ENCODE measurements at regions not wholly inside any gene's neighbourhood (a gene's known extent, or its start where the extent isn't known, plus 50 kb on each side); places are given as distances from the start of the nearest gene placed in this dataset.

DNA sequence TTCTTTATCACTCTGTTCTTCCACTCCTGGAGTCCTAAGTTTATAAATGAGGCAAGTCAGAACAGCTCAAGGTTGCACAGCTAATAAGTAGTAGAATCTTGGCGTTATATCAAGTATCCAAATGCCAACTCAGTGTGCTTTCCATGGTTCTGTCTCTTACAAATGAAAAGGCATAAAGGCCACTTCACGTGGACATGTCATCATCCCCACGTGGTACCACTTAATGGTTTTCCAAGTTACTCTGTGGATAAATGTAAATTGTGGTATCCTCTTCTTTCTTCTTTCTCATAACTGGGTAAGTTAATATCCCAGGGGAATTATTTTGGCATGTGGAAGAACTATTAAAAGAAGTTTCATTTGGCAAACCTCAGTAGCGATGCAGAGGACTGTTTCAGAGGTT, 131.5 kb upstream of the L3MBTL4 start:
- no peaks in the 10 kb centered on the region for H3K79me2 ChIP-seq (ENCODE audit: insufficient read depth, low read length)
- H3K36me3 Mint-ChIP-seq (ENCODE audit: low read depth, unreplicated experiment): peaks cover 3% of the 10 kb centered on the region
- no peak overlapping the region for H3K27ac ChIP-seq (ENCODE audit: low read depth, low read length)
- H3K4me3 ChIP-seq (ENCODE audit: insufficient read depth, low read depth, low read length): no peak overlapping the region
- no peak for FAIRE-seq
- DNase-seq (ENCODE audit: low read depth): no peak
- H3K4me2 ChIP-seq (ENCODE audit: low read length): no peak overlapping the region
- H3K27ac Mint-ChIP-seq (ENCODE audit: unreplicated experiment): no peak overlapping the region
- no peaks in the 10 kb centered on the region for H4K20me1 ChIP-seq (ENCODE audit: insufficient read depth, low read length)
- no peak overlapping the region for H3K9ac ChIP-seq (ENCODE audit: low read length)
- H3K9me3 Mint-ChIP-seq (ENCODE audit: unreplicated experiment): peaks cover 1% of the 10 kb centered on the region
- H3K9me3 ChIP-seq (ENCODE audit: insufficient read depth, low read depth, low read length): no peaks in the 10 kb centered on the region
- TF ChIP-seq, protein P1, sequence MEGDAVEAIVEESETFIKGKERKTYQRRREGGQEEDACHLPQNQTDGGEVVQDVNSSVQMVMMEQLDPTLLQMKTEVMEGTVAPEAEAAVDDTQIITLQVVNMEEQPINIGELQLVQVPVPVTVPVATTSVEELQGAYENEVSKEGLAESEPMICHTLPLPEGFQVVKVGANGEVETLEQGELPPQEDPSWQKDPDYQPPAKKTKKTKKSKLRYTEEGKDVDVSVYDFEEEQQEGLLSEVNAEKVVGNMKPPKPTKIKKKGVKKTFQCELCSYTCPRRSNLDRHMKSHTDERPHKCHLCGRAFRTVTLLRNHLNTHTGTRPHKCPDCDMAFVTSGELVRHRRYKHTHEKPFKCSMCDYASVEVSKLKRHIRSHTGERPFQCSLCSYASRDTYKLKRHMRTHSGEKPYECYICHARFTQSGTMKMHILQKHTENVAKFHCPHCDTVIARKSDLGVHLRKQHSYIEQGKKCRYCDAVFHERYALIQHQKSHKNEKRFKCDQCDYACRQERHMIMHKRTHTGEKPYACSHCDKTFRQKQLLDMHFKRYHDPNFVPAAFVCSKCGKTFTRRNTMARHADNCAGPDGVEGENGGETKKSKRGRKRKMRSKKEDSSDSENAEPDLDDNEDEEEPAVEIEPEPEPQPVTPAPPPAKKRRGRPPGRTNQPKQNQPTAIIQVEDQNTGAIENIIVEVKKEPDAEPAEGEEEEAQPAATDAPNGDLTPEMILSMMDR (IDR thresholded peaks at IDR 0.05; ENCODE audit: insufficient read depth, low read depth, low read length): no peak
- TF ChIP-seq EZH2 (IDR thresholded peaks at IDR 0.05; ENCODE audit: insufficient read depth, low read length): no peak
- peaks cover 4% of the 10 kb centered on the region for H3K4me1 Mint-ChIP-seq (ENCODE audit: low read depth, unreplicated experiment)
- no peaks in the 10 kb centered on the region for H3K27me3 Mint-ChIP-seq (ENCODE audit: low read depth, unreplicated experiment)
- no peak overlapping the region for H2AFZ ChIP-seq (ENCODE audit: low read depth, low read length)
- H3K27me3 ChIP-seq (ENCODE audit: insufficient read depth, low read length): no peaks in the 10 kb centered on the region
- H3K36me3 ChIP-seq (ENCODE audit: insufficient read depth, low read length): no peaks in the 10 kb centered on the region
- no peaks in the 10 kb centered on the region for H3K4me1 ChIP-seq (ENCODE audit: insufficient read depth, low read length)
- H3K4me3 Mint-ChIP-seq (ENCODE audit: unreplicated experiment): no peak overlapping the region

DNA sequence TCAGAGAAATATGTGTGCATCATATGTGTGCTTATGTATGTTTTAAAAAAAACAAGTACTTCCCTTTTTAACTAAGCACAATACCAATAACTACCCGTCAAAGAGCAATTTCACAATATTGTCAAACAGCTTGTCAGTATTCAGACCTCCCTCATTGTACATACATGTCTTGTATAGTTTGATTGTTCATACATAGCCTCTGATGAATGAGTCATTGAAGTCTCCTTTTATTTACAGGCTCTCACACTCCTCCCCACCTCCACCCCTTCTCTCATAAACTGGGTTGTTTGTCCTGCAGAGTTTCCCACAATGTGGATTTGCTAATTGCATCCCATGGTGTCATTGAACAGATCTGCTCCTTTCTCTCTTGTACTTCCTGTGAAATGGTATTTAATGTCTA, 132.8 kb upstream of the L3MBTL4 start:
- no peak overlapping the region for H3K27ac ChIP-seq (ENCODE audit: low read depth, low read length)
- Mint-ChIP-seq H3K27ac (ENCODE audit: unreplicated experiment) (no peak overlapping the region), H3K27me3 (ENCODE audit: low read depth, unreplicated experiment) (no peaks in the 10 kb centered on the region), H3K4me1 (ENCODE audit: low read depth, unreplicated experiment) (peaks cover 4% of the 10 kb centered on the region), H3K4me3 (ENCODE audit: unreplicated experiment) (no peak overlapping the region), H3K36me3 (ENCODE audit: low read depth, unreplicated experiment) (peaks cover 3% of the 10 kb centered on the region), H3K9me3 (ENCODE audit: unreplicated experiment) (peaks cover 1% of the 10 kb centered on the region)
- H3K4me2 ChIP-seq (ENCODE audit: low read length): no peak overlapping the region
- DNase-seq (ENCODE audit: low read depth) (no peak), FAIRE-seq (no peak)
- no peak overlapping the region for H3K9ac ChIP-seq (ENCODE audit: low read length)
- no peaks in the 10 kb centered on the region for H3K9me3 ChIP-seq (ENCODE audit: insufficient read depth, low read depth, low read length)
- no peaks in the 10 kb centered on the region for H3K4me1 ChIP-seq (ENCODE audit: insufficient read depth, low read length)
- no peaks in the 10 kb centered on the region for H4K20me1 ChIP-seq (ENCODE audit: insufficient read depth, low read length)
- TF ChIP-seq, protein P1 (IDR thresholded peaks at IDR 0.05; ENCODE audit: insufficient read depth, low read depth, low read length): no peak
- no peak for TF ChIP-seq EZH2 (IDR thresholded peaks at IDR 0.05; ENCODE audit: insufficient read depth, low read length)
- H3K27me3 ChIP-seq (ENCODE audit: insufficient read depth, low read length): no peaks in the 10 kb centered on the region
- H3K79me2 ChIP-seq (ENCODE audit: insufficient read depth, low read length): no peaks in the 10 kb centered on the region
- no peaks in the 10 kb centered on the region for H3K36me3 ChIP-seq (ENCODE audit: insufficient read depth, low read length)
- H3K4me3 ChIP-seq (ENCODE audit: insufficient read depth, low read depth, low read length): no peak overlapping the region
- H2AFZ ChIP-seq (ENCODE audit: low read depth, low read length): no peak overlapping the region

DNA sequence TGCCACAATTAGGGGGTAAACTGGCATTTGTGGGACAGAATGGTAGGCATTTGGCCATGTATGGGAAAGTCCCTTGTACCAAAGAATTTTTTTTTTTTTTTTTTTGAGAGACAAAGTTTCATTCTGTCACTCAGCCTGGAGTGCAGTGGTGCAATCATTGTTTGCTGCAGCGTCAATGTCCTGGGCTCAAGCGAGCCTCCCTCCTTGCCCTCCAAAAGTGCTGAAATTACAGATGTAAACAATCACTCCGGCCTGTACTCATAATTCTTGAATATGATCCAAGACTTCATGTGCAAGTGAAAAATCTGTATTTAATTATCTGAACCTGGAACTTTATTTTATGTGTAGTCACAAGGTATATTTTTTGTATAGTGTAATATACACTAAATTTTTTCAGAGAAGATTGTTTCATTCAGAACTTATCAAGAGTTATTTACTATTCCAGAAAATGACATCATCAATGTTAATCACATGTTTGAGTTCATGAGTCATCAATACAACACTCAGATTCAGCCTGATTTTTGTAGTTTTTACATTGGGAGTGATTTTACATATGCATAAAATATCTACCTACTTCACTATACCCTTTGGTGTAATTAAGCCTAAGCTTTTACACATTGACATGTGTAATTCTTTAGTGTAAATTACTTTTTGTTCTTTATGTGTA, 138.7 kb upstream of the L3MBTL4 start:
- Histone ChIP-seq H4K20me1 (ENCODE audit: insufficient read depth, low read length) (no peaks in the 10 kb centered on the region), H3K9ac (ENCODE audit: low read length) (no peak overlapping the region), H3K79me2 (ENCODE audit: insufficient read depth, low read length) (no peaks in the 10 kb centered on the region), H3K27ac (ENCODE audit: low read depth, low read length) (no peak overlapping the region), H3K4me3 (ENCODE audit: insufficient read depth, low read depth, low read length) (no peak overlapping the region), H3K4me1 (ENCODE audit: insufficient read depth, low read length) (no peaks in the 10 kb centered on the region), H3K4me2 (ENCODE audit: low read length) (no peak overlapping the region), H3K9me3 (ENCODE audit: insufficient read depth, low read depth, low read length) (no peaks in the 10 kb centered on the region), H3K36me3 (ENCODE audit: insufficient read depth, low read length) (no peaks in the 10 kb centered on the region), H2AFZ (ENCODE audit: low read depth, low read length) (no peak overlapping the region), H3K27me3 (ENCODE audit: insufficient read depth, low read length) (no peaks in the 10 kb centered on the region)
- no peak for FAIRE-seq
- no peak for DNase-seq (ENCODE audit: low read depth)
- Mint-ChIP-seq H3K36me3 (ENCODE audit: low read depth, unreplicated experiment) (peaks cover 3% of the 10 kb centered on the region), H3K27ac (ENCODE audit: unreplicated experiment) (no peak overlapping the region), H3K27me3 (ENCODE audit: low read depth, unreplicated experiment) (no peaks in the 10 kb centered on the region), H3K9me3 (ENCODE audit: unreplicated experiment) (peaks cover 1% of the 10 kb centered on the region), H3K4me1 (ENCODE audit: low read depth, unreplicated experiment) (peaks cover 6% of the 10 kb centered on the region), H3K4me3 (ENCODE audit: unreplicated experiment) (no peak overlapping the region)
- TF ChIP-seq, protein P1 (IDR thresholded peaks at IDR 0.05; ENCODE audit: insufficient read depth, low read depth, low read length): no peak
- no peak for TF ChIP-seq EZH2 (IDR thresholded peaks at IDR 0.05; ENCODE audit: insufficient read depth, low read length)
